NCI-H748 treated with DMSO at 0.1 percent for 48 hours (cell line): ENCODE measurements at regions not wholly inside any gene's neighbourhood (a gene's known extent, or its start where the extent isn't known, plus 50 kb on each side); places are given as distances from the start of the nearest gene placed in this dataset.

Experiments
- DNase-seq: peaks from one replicate; lab custom pipeline; 2025; lab: John Stamatoyannopoulos, UW

DNA sequence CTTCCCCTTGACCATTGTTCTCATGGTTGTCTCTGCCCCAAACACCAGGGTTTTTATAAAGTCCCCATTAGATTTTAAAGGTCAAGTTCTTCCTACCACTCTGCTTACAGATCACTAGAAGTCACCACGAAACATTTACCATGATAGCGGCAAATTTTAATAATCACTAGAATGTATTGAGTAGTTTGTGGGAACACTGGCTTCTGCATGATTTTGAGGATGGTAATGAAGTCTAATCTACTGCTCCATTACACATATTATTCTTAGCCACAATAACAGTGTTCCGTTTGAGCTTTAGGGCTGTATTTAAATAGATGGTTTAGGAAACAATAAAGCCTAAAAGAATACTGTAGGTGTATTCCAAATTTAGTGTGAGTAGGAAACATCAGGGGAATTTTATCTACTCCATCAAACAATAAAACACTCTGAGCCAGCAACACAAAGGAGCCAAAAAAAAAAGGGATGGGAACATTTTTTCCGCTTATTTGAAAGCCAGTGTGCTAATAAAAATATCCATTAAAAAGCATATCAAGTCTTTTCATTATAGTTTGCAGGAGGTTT, 49.7 kb downstream of the KLF12 start:
- no peak for DNase-seq

DNA sequence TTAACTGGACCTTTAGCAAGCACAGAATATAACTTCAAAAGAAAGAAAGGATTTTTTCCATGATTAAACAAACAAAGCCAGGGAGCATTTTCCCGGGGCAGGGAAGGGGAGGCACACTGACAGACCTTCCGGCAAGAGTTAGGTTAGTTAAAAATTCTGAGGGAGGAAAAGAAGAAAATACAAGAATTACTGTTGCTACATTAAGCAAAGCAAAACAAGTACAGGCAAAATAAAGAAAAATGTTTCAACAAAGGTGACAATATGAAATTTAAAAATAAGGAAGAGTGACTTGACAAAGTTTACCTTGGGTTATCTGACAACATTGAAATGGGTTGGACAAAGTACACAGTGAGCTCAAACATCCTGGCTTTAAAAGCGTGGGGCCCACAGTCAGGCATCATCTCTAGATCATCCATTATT, 51.5 kb downstream of the KLF12 start:
- DNase-seq: no peak

DNA sequence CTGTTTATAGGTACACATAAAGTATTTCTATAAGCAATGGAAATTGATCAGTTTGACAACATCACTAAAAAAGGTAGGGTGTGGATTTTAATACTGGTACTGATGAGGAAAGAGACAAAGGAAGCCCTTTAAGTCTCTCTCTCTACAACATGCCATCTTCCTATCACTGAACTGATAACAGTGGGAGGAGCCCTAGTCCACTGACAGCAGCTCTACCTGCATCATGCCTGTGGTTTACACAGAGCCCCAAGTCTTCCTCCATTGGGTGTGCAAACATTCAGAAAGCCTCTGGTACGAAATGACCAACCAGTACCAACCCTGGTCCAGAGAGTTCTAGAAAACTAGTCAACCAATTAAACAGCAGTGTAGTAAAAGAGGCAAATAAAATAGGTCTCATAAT, 53.4 kb downstream of the KLF12 start:
- no peak for DNase-seq

DNA sequence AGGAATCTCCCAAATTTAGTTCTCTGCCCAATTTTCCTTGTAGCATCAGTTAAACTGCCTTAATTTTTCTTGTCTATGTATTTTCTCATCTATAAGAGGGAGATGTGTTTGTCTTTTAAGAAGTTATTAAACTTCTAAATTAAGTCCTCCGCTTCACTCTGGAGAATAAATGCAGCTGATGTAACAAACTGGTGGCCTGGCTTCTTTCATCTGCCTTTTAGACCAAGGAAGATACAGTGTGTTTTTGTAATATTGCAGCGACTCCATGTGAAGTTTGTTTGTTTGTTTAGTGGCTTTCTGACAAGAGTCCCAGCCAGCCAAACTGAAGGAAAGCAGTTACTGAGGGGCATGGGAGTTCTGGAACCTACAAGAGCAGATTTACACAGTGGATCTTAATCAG, 56.4 kb downstream of the KLF12 start:
- DNase-seq: no peak

DNA sequence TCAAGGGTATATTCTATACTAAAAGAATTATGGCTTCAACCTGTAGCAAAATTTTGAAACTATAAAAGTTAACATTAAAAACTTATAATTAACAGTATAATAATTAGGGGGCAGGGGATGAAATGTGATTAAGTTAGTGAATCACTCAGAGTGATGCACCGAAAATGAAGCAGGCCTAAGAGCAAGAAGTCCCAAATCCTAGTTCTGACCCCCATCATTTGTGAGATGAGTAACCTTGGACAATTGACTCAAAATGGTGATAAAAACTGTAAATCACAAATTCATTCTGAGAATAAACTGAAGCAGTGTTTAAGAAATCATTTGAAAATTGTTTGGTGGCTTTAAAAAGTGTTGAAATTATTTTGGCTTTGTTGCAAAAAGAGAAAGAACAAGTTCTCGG, 56.8 kb downstream of the KLF12 start:
- DNase-seq: no peak

DNA sequence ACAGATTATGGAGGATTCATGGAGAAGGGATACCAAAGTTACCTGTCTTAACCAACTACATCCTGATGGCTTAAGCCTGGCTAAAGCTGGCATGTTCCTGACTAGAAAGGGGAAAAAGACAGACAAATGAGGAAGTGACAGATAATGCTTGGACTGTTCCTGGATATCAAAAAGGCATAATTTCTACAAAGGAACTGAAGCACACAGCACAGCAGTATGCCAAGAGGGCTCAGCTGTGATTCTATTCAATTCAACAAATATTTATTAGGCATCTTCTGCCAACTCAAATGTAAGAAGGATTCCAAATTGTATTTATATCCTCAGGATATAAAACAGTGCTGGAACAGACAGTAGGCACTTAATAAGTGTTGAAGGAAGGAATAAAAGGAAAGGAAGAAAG, 59.5 kb downstream of the KLF12 start:
- DNase-seq: no peak

DNA sequence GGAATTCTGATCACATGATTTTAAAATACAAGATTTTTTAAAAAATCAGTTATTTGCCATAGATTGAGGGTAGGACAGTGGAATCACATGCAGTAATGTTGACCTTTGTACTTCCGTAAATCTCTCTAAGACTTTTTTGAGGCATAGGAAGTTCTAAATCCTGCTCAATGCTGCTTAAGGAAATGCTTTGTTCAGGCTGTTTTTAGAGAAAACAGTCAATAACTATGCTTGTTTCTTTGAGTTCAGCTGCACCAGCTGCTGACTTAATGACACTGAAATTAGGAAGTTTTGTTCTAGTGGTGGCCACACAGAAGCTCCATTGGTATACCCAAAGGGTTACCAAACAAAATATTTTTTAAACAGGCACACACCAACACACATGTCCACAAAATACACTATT, 60.9 kb downstream of the KLF12 start:
- no peak for DNase-seq

GRCh38 chr13:74070513-74070912, 63.7 kb downstream of the KLF12 start:
- no peak for DNase-seq

- DNase-seq: no peak
Measured at GRCh38 chr13:74070065-74070464, 64.1 kb downstream of the KLF12 start.

DNA sequence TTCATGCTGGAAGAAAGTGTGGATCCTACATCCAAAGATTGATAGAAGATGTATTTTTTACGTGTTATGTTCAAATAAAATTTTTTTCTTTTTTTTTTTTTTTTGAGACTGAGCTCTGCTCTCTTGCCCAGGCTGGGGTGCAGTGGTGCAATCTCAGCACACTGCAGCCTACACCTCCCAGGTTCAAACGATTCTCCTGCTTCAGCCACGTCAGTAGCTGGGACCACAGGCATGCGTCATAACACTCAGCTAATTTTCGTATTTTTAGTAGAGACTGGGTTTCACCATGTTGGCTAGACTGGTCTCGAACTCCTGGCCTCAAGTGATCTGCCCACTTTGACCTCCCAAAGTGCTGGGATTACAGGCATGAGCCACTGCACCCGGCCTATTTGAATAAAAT, 65.7 kb downstream of the KLF12 start:
- DNase-seq: no peak

DNA sequence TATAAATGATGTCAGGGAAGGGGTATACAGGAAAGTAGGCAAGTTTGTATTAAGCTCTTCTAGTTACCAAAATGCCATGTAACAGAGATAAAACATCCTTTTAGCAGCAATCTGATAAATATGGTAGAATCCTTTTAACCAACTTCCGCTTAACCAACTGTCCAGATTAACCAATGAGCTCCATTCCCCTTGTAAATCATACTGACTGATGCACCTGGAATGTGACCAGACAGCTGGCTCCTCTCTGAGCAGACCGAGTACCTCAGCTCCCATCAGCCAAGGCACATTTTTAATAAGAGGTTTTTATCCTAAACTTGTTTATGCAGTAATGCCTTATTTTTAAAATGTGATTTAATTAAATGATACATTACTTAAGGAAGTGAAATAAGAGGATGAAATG, 66.4 kb downstream of the KLF12 start:
- no peak for DNase-seq

DNA sequence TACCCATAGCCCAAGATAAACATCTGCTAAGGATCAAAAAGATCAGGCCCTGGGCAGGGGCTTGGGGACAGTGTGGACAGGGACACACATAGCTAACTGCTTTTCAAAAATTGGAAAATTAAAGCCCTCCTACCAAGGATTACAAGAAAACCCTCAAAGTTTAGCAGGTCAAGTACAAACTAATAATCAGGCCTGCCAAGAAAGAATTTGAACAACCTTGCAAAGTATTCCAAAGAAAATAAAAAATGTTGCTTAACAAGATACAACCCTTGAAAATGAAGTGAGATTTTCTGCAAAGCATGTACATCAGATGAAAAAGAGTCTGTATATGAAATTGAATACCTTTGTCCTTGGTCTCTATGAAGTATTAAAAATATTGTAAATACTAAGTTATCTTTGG, 67.3 kb downstream of the KLF12 start:
- DNase-seq: no peak

DNA sequence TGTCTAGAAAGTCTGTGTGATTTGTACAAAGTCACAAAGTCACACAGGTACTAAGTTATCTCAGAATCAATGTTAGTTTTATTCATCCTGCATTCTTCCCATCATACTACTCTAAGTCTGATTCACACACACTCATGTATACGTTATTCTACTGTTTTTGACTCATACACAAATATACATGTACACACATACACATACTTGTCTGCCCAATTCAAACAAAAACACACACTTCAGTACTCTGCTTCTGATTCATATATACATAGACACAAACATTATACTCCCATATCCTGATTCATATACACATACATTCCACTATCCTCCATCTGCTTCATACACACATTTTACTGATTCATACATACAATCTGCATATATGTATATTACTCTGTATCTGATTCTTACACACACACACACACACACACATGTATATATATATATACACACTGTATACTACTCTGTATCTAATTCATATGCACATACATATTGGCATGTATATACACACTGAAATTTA, 69.3 kb downstream of the KLF12 start:
- DNase-seq: no peak

- no peak for DNase-seq
Measured at GRCh38 chr13:74063533-74064100, 70.6 kb downstream of the KLF12 start.

DNA sequence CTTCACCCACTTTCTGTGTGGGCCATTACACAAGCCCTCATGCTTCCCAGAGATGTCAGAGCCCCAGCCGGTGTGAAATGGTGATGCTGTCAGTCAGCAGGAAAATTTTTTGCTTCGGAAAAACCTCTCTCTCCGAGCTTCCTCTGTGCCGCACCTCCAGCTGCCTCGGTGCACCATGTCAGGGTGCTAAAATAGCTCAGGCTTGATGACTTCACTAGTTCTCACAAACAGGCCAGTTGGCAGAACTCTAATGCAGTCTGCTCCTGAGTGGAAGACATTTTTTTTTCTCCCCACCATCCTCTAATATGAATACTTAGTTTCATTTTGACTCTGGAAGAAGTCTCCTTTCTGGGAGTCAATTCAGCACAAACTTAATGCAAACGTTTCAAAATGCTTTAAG, 71.3 kb downstream of the KLF12 start:
- no peak for DNase-seq

DNA sequence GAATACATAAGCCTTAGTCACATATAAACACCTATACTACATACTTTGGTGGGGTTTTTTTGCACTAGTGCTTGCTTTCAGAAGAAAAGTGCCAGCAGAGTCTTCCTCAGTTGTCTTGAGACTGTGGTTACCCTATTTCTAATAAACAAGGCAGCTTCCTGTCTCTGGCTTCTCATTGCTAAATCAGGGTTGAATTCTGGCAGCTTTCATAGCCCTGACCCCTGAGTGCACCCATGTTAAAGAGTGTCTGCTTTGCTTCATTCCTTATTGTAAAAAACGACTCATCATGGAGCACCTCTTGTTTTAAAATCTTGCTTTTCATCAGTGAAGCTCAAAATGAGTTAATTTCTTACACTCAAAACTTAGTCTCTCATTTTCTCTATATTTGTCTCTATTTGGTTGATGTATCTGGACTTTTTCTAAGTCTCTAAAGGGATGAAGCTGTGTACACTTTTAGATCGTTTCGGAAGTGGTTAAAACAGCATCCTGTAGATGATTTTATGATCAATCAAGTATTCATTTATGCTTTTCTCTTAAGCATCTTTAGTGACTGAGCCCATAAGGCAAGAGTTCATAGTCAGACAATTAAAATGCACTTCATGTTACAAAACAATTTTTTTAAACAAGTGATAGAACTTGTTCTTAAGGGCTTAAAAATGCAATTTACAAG, 72.1 kb downstream of the KLF12 start:
- DNase-seq: no peak

- DNase-seq: no peak
Measured at GRCh38 chr13:74056801-74057542, 77.2 kb downstream of the KLF12 start.

DNA sequence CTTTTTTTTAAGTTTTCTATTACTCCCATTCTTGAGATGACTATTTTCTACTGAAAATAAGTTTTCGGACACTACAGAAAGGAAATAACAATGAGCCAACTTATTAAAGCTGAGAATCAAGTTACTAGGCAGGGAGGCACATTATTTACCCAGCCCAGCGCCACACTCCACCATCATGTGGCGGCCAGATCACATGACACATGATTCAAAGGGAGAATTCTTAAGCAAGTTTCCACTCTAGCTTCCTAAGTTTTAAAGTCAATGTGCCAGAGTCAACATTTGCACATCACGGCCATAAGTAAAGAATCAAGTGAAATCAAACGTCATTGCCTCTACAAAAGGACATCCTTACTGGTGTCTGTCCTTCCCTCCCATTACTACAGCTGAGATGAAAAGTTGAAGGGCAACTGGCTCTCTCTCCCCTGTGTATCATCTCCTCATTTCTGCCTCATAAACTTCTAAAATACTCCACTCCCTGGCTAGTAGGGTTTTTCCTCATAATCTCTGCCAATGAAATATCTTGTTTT, 81.7 kb downstream of the KLF12 start:
- DNase-seq: no peak

- DNase-seq: no peak
Measured at GRCh38 chr13:74048756-74049155, 85.4 kb downstream of the KLF12 start.

- no peak for DNase-seq
Measured at GRCh38 chr13:74047931-74048600, 86.1 kb downstream of the KLF12 start.

DNA sequence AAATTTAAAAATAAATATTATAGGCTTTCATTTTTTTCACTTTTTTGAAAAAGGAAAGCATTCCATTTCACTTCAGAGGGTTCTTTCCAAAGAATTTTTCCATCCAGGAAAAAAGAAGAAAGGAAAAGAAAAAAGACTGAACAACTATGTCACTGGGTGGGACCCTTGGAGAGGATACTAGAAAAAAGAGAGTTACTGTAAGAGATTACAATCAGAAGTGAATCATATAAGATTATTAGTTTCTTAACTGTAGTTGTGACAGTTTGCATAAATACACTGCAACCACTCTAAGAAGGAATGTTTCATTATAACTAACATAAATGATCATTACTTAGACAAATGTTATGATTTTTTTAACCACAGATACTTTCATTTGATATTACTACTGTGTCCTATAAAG, 87.8 kb downstream of the KLF12 start:
- no peak for DNase-seq

DNA sequence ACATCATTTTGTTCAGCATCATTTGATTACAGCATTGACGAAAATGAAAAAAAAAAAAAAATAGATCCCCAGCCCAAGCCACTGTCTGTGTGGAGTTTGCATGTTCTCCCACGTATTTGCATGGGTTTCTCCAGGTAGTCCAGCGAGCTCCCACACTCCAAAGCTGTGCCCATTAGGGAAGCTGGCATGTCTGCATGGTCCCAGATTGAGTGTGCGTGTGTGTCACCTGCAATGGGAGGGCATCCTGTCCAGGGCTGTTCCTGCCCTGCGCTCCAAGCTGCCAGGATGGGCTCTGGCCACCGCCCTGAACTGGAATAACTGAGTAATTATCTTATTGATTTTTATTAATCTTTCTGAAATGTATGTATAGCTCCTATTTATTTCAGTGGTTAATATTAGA, 88.6 kb downstream of the KLF12 start:
- no peak for DNase-seq
